ENCODE measurements at regions not wholly inside any gene's neighbourhood (a gene's known extent, or its start where the extent isn't known, plus 50 kb on each side); places are given as distances from the start of the nearest gene placed in this dataset.

DNA sequence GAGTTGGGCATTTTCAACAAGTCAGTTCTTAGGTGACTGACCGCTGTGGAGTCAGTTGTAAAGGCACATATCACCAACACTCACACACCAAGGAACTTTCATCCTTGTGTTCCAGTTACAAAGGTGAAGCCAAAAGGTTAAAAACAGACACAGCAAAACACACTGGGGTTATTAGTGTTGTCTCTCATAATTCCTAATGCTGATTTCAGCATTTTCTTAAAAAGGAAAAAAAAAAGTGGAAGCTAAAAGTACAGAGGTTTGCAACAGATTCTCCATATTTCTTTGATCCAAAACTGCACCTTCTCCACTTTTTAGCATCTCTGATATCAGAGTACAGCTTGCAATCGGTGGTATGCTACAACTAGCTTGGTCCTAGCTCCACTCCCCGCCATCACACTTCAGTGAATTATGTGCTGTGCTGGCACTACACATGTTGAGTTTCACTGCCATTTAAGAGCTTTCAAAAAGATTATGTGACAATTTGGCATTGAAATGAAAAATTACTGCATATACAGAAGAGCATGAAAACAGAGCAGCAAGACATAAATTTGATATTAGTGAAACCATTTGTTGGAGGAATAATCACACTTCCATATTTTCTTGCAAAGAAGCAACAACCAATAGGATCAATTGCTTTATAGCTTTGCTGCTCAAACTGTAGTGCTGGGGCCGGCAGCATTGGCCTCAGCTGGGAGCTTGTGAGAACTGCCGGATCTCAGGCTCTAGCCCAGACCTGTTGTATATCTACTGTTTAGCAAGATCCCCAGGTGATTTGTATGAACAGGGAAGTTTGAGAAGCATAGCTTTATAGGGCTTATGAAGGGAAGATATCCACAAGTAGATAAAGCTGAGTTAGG lies 62.3 kb upstream of the DAPL1 start:
- Histone ChIP-seq H3K4me2 (ENCODE audit: low read length) (no peak overlapping the region), H3K4me3 (ENCODE audit: low read depth, low read length, poor library complexity, severe bottlenecking) (no peak overlapping the region), H2AFZ (ENCODE audit: low read length) (no peak overlapping the region), H3K27ac (ENCODE audit: low read depth, low read length, poor library complexity, severe bottlenecking) (no peak overlapping the region), H3K36me3 (ENCODE audit: insufficient read depth, low read length) (no peaks in the 10 kb centered on the region), H3K9me2 (ENCODE audit: insufficient read depth, low read length) (no peaks in the 10 kb centered on the region), H4K20me1 (ENCODE audit: insufficient read depth, low read length) (no peaks in the 10 kb centered on the region), H3K9me3 (ENCODE audit: low read length) (no peaks in the 10 kb centered on the region), H3K79me2 (ENCODE audit: insufficient read depth, low read depth, low read length) (no peaks in the 10 kb centered on the region), H3K4me1 (ENCODE audit: insufficient read depth, low read length, poor library complexity, severe bottlenecking) (no peaks in the 10 kb centered on the region)
- no peak for DNase-seq (ENCODE audit: low spot score)
- POLR2A ChIA-PET: interaction anchor here (0.9 to 1.8 kb wide), 2 partner anchors 9 to 255 kb away, joined by 4 read pairs; no protein-coding TSS in a partner anchor
- TF ChIP-seq EZH2phosphoT487 (IDR thresholded peaks at IDR 0.05; ENCODE audit: borderline replicate concordance, low read depth, low read length) (no peak), CTCF (conservative IDR thresholded peaks at IDR 0.05; ENCODE audit: low read length) (no peak)
- CTCF ChIA-PET (ENCODE audit: unreplicated experiment): no interaction called here
- BruUV-seq (replicated peaks): no TSS peak
- intact Hi-C loops (cut with micrococcal nuclease; ENCODE audit: unreplicated experiment): no loop called here

GRCh38 chr2:158733430-158733755 lies 61.7 kb upstream of the DAPL1 start:
- TF ChIP-seq CTCF (conservative IDR thresholded peaks at IDR 0.05; ENCODE audit: low read length): no peak
- TF ChIP-seq EZH2phosphoT487 (IDR thresholded peaks at IDR 0.05; ENCODE audit: borderline replicate concordance, low read depth, low read length): no peak

DNA sequence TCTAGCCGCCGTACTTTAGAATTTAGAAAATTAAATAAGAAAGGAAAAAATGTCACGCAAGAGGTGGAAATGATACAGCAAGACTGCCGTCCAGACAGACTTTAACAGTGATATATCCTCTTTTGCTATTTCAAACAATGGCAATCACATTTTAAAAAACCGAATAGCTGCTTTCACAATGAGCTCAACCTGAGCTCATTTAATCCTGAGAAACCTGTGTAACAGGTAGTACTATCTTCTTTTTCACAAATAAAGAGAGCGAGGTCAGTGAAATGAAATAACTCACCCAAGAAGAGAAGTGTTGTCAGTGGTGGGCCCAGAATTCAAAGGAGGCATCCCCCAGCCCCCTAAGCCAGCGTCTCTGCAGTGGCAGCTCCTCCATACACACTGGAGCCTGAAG lies 60.7 kb upstream of the DAPL1 start:
- Histone ChIP-seq H4K20me1 (ENCODE audit: insufficient read depth, low read length) (no peaks in the 10 kb centered on the region), H3K4me3 (ENCODE audit: low read depth, low read length, poor library complexity, severe bottlenecking) (no peak overlapping the region), H3K4me2 (ENCODE audit: low read length) (no peak overlapping the region), H2AFZ (ENCODE audit: low read length) (no peak overlapping the region), H3K36me3 (ENCODE audit: insufficient read depth, low read length) (no peaks in the 10 kb centered on the region), H3K9me2 (ENCODE audit: insufficient read depth, low read length) (no peaks in the 10 kb centered on the region), H3K9me3 (ENCODE audit: low read length) (no peaks in the 10 kb centered on the region), H3K4me1 (ENCODE audit: insufficient read depth, low read length, poor library complexity, severe bottlenecking) (no peaks in the 10 kb centered on the region), H3K79me2 (ENCODE audit: insufficient read depth, low read depth, low read length) (no peaks in the 10 kb centered on the region), H3K27ac (ENCODE audit: low read depth, low read length, poor library complexity, severe bottlenecking) (no peak overlapping the region)
- no TSS peak for BruUV-seq (replicated peaks)
- intact Hi-C loops (cut with micrococcal nuclease; ENCODE audit: unreplicated experiment): no loop called here
- CTCF ChIA-PET (ENCODE audit: unreplicated experiment): no interaction called here
- POLR2A ChIA-PET: interaction anchor here (0.8 kb wide), 1 partner anchor 1206 kb away, joined by 4 read pairs; no protein-coding TSS in a partner anchor
- no peak for TF ChIP-seq EZH2phosphoT487 (IDR thresholded peaks at IDR 0.05; ENCODE audit: borderline replicate concordance, low read depth, low read length)
- TF ChIP-seq CTCF (conservative IDR thresholded peaks at IDR 0.05; ENCODE audit: low read length): no peak
- no peak for DNase-seq (ENCODE audit: low spot score)

More at GRCh38 chr2:158733430-158733755, 61.7 kb upstream of the DAPL1 start:
- Histone ChIP-seq H3K79me2 (ENCODE audit: insufficient read depth, low read depth, low read length) (no peaks in the 10 kb centered on the region), H2AFZ (ENCODE audit: low read length) (no peak overlapping the region), H3K9me3 (ENCODE audit: low read length) (no peaks in the 10 kb centered on the region), H4K20me1 (ENCODE audit: insufficient read depth, low read length) (no peaks in the 10 kb centered on the region), H3K36me3 (ENCODE audit: insufficient read depth, low read length) (no peaks in the 10 kb centered on the region), H3K4me1 (ENCODE audit: insufficient read depth, low read length, poor library complexity, severe bottlenecking) (no peaks in the 10 kb centered on the region), H3K4me3 (ENCODE audit: low read depth, low read length, poor library complexity, severe bottlenecking) (no peak overlapping the region), H3K27ac (ENCODE audit: low read depth, low read length, poor library complexity, severe bottlenecking) (no peak overlapping the region), H3K9me2 (ENCODE audit: insufficient read depth, low read length) (no peaks in the 10 kb centered on the region), H3K4me2 (ENCODE audit: low read length) (no peak overlapping the region)
- DNase-seq (ENCODE audit: low spot score): no peak
- no TSS peak for BruUV-seq (replicated peaks)
- POLR2A ChIA-PET: interaction anchor here (0.9 kb wide), 1 partner anchor 255 kb away, joined by 4 read pairs; no protein-coding TSS in a partner anchor
- CTCF ChIA-PET (ENCODE audit: unreplicated experiment): no interaction called here
- intact Hi-C loops (cut with micrococcal nuclease; ENCODE audit: unreplicated experiment): no loop called here

Measured in OCI-LY7 (cell line).